Lower lobe of right lung (tissue), 2 donors: ENCODE measurements at regions not wholly inside any gene's neighbourhood (a gene's known extent, or its start where the extent isn't known, plus 50 kb on each side); places are given as distances from the start of the nearest gene placed in this dataset.
"Not testable (repeated sequence)": the region's sequence is repeated elsewhere in the genome, so short reads cannot be mapped to it uniquely, and the experiment has no call there.

Source experiments
- ATAC-seq, 2 donors: fragments of 200-7000 bp; cut with Tn5 transposase; one replicate each; pipeline ENCODE4 v1.9.1; 2020 to 2022; ENCODE audit warnings: mild to moderate bottlenecking in 2 of 2, moderate library complexity in 2 of 2
- DNase-seq: peaks from one replicate; pipeline ENCODE4 v3.0.0-alpha.2; 2020
- H3K27ac ChIP-seq: fragments of 200-600 bp; one replicate; pipeline ENCODE4 v1.8.0; 2022
- H3K27me3 ChIP-seq: fragments of 200-600 bp; one replicate; pipeline ENCODE4 v1.8.0; 2022; ENCODE audit warnings: low read depth
- H3K36me3 ChIP-seq: fragments of 200-600 bp; one replicate; pipeline ENCODE4 v1.8.0; 2022; ENCODE audit warnings: mild to moderate bottlenecking
- H3K4me1 ChIP-seq: fragments of 200-600 bp; one replicate; pipeline ENCODE4 v1.8.0; 2022
- H3K4me3 ChIP-seq: fragments of 200-600 bp; one replicate; pipeline ENCODE4 v1.8.0; 2022; ENCODE audit warnings: mild to moderate bottlenecking
- H3K9me3 ChIP-seq: fragments of 200-600 bp; one replicate; pipeline ENCODE4 v1.8.0; 2022
- CTCF ChIP-seq: fragments of 200-600 bp; IDR thresholded peaks from one replicate; pipeline ENCODE4 v1.8.0; 2022; ENCODE audit warnings: antibody characterized with exemption, mild to moderate bottlenecking
- intact Hi-C: fragments of 100-400 bp; cut with DNase I; formaldehyde crosslinking; loops from one replicate; pipeline ENCODE4 v1.11.0; 2022
- donor health status: DM: no; HTN: yes; CAD: no; lungs with severe emphysema.

GRCh38 chr12:119931402-119931801, 54.3 kb upstream of the CIT start:
- no peaks in the 10 kb centered on the region for H3K27me3 ChIP-seq
- DNase-seq = no peak
- H3K27ac ChIP-seq = no peak overlapping the region
- H3K4me1 ChIP-seq = no peaks in the 10 kb centered on the region
- H3K4me3 ChIP-seq = no peak overlapping the region
- TF ChIP-seq CTCF = no peak
- intact Hi-C loops = no loop called here
- no peaks in the 10 kb centered on the region for H3K36me3 ChIP-seq
- ATAC-seq = no peak
- no peaks in the 10 kb centered on the region for H3K9me3 ChIP-seq

GRCh38 chr12:119932921-119933320, 55.8 kb upstream of the CIT start:
- Histone ChIP-seq H3K4me3 (no peak overlapping the region), H3K36me3 (no peaks in the 10 kb centered on the region), H3K27me3 (no peaks in the 10 kb centered on the region), H3K4me1 (peaks cover 8% of the 10 kb centered on the region), H3K27ac (no peak overlapping the region), H3K9me3 (no peaks in the 10 kb centered on the region)
- DNase-seq = no peak
- no peak for ATAC-seq
- TF ChIP-seq CTCF = no peak
- intact Hi-C loops = no loop called here

DNA sequence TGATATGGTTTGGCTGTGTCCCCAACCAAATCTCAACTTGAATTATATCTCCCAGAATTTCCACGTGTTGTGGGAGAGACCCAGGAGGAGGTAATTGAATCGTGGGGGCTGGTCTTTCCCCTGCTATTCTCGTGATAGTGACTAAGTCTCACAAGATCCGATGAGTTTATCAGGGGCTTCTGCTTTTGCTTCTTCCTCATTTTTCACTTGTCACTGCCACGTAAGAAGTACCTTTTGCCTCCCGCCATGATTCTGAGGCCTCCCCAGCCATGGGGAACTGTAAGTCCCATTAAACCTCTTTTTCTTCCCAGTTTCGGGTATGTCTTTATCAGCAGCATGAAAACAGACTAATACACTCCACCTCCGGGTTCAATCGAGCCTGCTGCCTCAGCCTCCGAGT, 54.3 kb upstream of the BICDL1 start:
- intact Hi-C loops, H3K4me1 ChIP-seq, H3K36me3 ChIP-seq, H3K27me3 ChIP-seq, H3K4me3 ChIP-seq, H3K27ac ChIP-seq, ATAC-seq, DNase-seq, H3K9me3 ChIP-seq: not testable (repeated sequence)

- Histone ChIP-seq H3K4me3 (no peak overlapping the region), H3K27ac (no peak overlapping the region), H3K4me1 (peaks cover 8% of the 10 kb centered on the region), H3K9me3 (no peaks in the 10 kb centered on the region), H3K27me3 (no peaks in the 10 kb centered on the region), H3K36me3 (no peaks in the 10 kb centered on the region)
- DNase-seq (no peak), ATAC-seq (peak; percentile 87 to 89)
- intact Hi-C loops = no loop called here
- no peak for TF ChIP-seq CTCF
Measured at GRCh38 chr12:119936705-119937311, 52.2 kb upstream of the BICDL1 start.

DNA sequence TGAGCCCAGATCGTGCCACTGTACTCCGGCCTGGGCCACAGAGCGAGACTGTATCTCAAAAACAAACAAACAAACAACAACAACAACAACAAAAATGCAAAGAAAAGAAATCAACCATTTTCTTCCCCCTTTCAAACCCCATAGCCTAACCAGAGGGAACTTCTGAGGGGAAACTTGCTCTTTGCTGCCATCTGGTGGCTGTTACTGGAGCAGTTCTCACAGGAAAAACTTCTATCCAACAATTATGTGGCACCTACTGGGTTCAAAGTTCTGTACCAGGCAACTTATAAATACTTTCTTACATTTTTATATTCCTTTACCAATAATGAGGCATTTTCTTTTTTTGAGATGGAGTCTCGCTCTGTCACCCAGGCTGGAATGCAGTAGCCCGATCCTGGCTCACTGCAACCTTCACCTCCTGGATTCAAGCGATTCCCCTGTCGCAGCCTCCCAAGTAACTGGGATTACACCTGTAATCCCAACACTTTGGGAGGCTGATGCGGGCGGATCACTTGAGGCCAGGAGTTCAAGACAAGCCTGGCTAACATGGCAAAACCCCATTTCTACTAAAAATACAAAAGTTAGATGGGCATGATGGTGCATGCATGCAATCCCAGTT, 50.9 kb upstream of the BICDL1 start:
- no peak for DNase-seq
- no peaks in the 10 kb centered on the region for H3K9me3 ChIP-seq
- H3K4me1 ChIP-seq = peaks cover 8% of the 10 kb centered on the region
- peak; percentile 89 for TF ChIP-seq CTCF
- no peaks in the 10 kb centered on the region for H3K36me3 ChIP-seq
- no peak overlapping the region for H3K27ac ChIP-seq
- peak; percentile 68 to 80 for ATAC-seq
- no peak overlapping the region for H3K4me3 ChIP-seq
- intact Hi-C loops = no loop called here
- no peaks in the 10 kb centered on the region for H3K27me3 ChIP-seq
